Left ventricle myocardium inferior (tissue), 1 donor: ENCODE measurements at regions not wholly inside any gene's neighbourhood (a gene's known extent, or its start where the extent isn't known, plus 50 kb on each side); places are given as distances from the start of the nearest gene placed in this dataset.
"Not testable (repeated sequence)": the region's sequence is repeated elsewhere in the genome, so short reads cannot be mapped to it uniquely, and the experiment has no call there.

Source experiments
- DNase-seq: peaks from one replicate; pipeline ENCODE4 v3.0.0-alpha.2; 2020
- H3K27ac ChIP-seq: fragments of 200-600 bp; replicated peaks from 2 replicates; pipeline ENCODE4 v1.8.0; 2021
- H3K27me3 ChIP-seq: fragments of 200-600 bp; 2 replicates; pipeline ENCODE4 v1.8.0; 2021; ENCODE audit warnings: low read depth
- H3K36me3 ChIP-seq: fragments of 200-600 bp; 2 replicates; pipeline ENCODE4 v1.8.0; 2021
- H3K4me1 ChIP-seq: fragments of 200-600 bp; 2 replicates; pipeline ENCODE4 v1.8.0; 2021
- H3K4me3 ChIP-seq: fragments of 200-600 bp; 2 replicates; pipeline ENCODE4 v1.8.0; 2021; ENCODE audit warnings: mild to moderate bottlenecking, moderate library complexity
- H3K9me3 ChIP-seq: fragments of 200-600 bp; replicated peaks from 2 replicates; pipeline ENCODE4 v1.8.0; 2021
- intact Hi-C: fragments of 100-400 bp; cut with micrococcal nuclease; formaldehyde crosslinking; loops from one replicate; pipeline ENCODE4 v1.11.0; 2022
- TF ChIP-seq, protein P1 (sequence below): fragments of 200-600 bp; IDR thresholded peaks from 2 replicates; pipeline ENCODE4 v1.8.0; 2021; ENCODE audit warnings: antibody characterized with exemption, mild to moderate bottlenecking, borderline replicate concordance
- donor health status: DM: no; HTN: yes; CAD: no; lungs with severe emphysema.

DNA sequence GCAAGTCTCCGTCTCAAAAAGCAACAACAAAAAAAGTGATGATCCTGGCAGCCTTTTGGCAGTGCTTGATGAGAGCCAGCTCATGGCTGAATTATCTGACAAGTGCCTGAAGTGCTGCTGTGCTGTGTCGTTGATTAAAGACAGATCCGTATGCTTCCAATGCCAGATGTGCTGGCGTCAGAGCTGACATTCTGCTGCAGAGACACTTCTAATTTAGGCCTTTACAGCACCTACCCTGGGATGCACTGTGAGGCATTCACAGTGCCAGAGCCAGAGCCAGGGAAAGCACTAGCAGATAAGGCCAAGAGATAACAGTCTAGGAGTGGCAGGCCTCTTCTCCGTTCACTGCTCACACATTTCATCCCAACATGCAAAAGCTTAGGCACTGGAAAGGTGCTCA is 995.5 kb downstream of the RAB28 start:
- TF ChIP-seq, protein P1, sequence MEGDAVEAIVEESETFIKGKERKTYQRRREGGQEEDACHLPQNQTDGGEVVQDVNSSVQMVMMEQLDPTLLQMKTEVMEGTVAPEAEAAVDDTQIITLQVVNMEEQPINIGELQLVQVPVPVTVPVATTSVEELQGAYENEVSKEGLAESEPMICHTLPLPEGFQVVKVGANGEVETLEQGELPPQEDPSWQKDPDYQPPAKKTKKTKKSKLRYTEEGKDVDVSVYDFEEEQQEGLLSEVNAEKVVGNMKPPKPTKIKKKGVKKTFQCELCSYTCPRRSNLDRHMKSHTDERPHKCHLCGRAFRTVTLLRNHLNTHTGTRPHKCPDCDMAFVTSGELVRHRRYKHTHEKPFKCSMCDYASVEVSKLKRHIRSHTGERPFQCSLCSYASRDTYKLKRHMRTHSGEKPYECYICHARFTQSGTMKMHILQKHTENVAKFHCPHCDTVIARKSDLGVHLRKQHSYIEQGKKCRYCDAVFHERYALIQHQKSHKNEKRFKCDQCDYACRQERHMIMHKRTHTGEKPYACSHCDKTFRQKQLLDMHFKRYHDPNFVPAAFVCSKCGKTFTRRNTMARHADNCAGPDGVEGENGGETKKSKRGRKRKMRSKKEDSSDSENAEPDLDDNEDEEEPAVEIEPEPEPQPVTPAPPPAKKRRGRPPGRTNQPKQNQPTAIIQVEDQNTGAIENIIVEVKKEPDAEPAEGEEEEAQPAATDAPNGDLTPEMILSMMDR, result no peak
- peak overlapping the region; percentile 82 for H3K27ac ChIP-seq
- no peaks in the 10 kb centered on the region for H3K36me3 ChIP-seq
- intact Hi-C loops, result no loop called here
- H3K4me1 ChIP-seq, result peaks cover 24% of the 10 kb centered on the region
- no peak overlapping the region for H3K4me3 ChIP-seq
- H3K27me3 ChIP-seq, result no peaks in the 10 kb centered on the region
- H3K9me3 ChIP-seq, result peaks cover 9% of the 10 kb centered on the region
- peak; percentile 68 for DNase-seq

DNA sequence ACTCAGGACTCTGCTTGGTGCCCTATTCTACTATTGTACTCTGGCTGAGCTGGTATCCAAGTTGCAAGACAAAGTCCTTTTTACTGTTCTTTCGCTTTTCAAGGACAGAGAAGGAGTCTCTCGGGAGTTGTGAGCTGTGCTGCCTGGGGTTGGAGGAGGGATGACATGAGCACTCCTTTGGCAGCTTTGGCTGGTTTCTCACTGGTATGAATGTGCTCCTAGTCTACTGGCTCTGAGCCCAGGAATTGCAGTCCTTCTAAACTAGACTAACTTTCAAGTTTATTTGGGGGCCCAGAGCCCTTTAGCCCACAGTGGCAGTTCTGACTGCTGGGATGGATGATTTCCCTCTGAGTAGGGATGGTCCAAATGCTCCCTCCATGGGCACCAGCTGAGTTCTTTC is 997.1 kb downstream of the RAB28 start:
- intact Hi-C loops, result no loop called here
- TF ChIP-seq, protein P1, result no peak
- no peak overlapping the region for H3K4me3 ChIP-seq
- DNase-seq, result peak; percentile 14
- H3K4me1 ChIP-seq, result peaks cover 24% of the 10 kb centered on the region
- peaks cover 11% of the 10 kb centered on the region for H3K9me3 ChIP-seq
- H3K27me3 ChIP-seq, result no peaks in the 10 kb centered on the region
- H3K36me3 ChIP-seq, result no peaks in the 10 kb centered on the region
- H3K27ac ChIP-seq, result peak overlapping the region; percentile 82

GRCh38 chr4:12472087-12472486 is 1012.1 kb downstream of the RAB28 start:
- H3K9me3 ChIP-seq, result no peaks in the 10 kb centered on the region
- TF ChIP-seq, protein P1, result no peak
- DNase-seq, result no peak
- H3K4me3 ChIP-seq, result no peak overlapping the region
- no peaks in the 10 kb centered on the region for H3K4me1 ChIP-seq
- no peak overlapping the region for H3K27ac ChIP-seq
- intact Hi-C loops, result no loop called here
- no peaks in the 10 kb centered on the region for H3K36me3 ChIP-seq
- H3K27me3 ChIP-seq, result no peaks in the 10 kb centered on the region

DNA sequence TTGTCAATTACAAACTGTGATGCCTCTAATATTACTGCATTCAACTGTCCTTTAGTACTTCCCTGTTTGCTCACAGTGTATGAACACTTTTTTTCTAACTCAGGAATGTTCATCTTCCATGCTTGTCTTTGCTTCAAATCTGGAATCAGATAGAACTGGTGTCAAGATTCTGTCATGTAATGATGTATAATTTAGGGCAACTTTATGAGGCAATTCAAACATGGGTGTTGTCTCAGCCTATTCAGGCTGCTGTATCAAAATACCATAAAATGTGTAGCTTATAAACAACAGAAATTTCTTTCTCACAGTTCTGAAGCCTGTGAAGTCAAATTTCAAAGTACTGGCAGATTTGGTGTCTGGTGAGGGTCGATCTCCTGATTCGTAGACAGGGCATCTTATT is 1012.9 kb downstream of the RAB28 start:
- H3K27ac ChIP-seq, result no peak overlapping the region
- intact Hi-C loops, result no loop called here

DNA sequence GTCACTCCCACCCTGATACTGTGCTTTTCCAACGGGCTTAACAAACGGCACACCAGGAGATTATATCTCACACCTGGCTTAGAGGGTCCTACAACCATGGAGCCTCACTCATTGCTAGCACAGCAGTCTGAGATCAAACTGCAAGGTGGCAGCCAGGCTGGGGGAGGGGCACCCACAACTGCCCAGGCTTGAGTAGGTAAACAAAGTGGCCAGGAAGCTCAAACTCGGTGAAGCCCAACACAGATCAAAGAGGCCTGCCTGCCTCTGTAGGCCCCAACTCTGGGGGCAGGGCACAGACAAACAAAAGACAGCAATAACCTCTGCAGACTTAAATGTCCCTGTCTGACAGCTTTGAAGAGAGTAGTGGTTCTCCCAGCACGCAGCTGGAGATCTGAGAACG is 1022.6 kb downstream of the RAB28 start:
- H3K4me3 ChIP-seq, H3K36me3 ChIP-seq, H3K9me3 ChIP-seq, intact Hi-C loops, H3K27ac ChIP-seq, DNase-seq, H3K27me3 ChIP-seq, H3K4me1 ChIP-seq: not testable (repeated sequence)

More for the DNA sequence above, 1012.9 kb downstream of the RAB28 start:
- Histone ChIP-seq H3K36me3 (no peaks in the 10 kb centered on the region), H3K4me1 (no peaks in the 10 kb centered on the region), H3K4me3 (no peak overlapping the region), H3K27me3 (no peaks in the 10 kb centered on the region), H3K9me3 (no peaks in the 10 kb centered on the region)
- no peak for DNase-seq
- TF ChIP-seq, protein P1, result no peak

- Histone ChIP-seq H3K27me3 (no peaks in the 10 kb centered on the region), H3K36me3 (no peaks in the 10 kb centered on the region), H3K4me1 (no peaks in the 10 kb centered on the region), H3K4me3 (no peak overlapping the region), H3K27ac (no peak overlapping the region), H3K9me3 (no peaks in the 10 kb centered on the region)
- intact Hi-C loops, result no loop called here
- TF ChIP-seq, protein P1, result no peak
- no peak for DNase-seq
Measured at GRCh38 chr4:12459126-12459525, 1025.0 kb downstream of the RAB28 start.
